Middle frontal gyrus (tissue), 1 donor: ENCODE measurements at regions not wholly inside any gene's neighbourhood (a gene's known extent, or its start where the extent isn't known, plus 50 kb on each side); places are given as distances from the start of the nearest gene placed in this dataset.
"Not testable (repeated sequence)": the region's sequence is repeated elsewhere in the genome, so short reads cannot be mapped to it uniquely, and the experiment has no call there.

Experiments
- DNase-seq: peaks from one replicate; pipeline ENCODE4 v3.0.0-alpha.2; 2015; ENCODE audit warnings: low spot score; ENCODE audit errors: extremely low spot score

DNA sequence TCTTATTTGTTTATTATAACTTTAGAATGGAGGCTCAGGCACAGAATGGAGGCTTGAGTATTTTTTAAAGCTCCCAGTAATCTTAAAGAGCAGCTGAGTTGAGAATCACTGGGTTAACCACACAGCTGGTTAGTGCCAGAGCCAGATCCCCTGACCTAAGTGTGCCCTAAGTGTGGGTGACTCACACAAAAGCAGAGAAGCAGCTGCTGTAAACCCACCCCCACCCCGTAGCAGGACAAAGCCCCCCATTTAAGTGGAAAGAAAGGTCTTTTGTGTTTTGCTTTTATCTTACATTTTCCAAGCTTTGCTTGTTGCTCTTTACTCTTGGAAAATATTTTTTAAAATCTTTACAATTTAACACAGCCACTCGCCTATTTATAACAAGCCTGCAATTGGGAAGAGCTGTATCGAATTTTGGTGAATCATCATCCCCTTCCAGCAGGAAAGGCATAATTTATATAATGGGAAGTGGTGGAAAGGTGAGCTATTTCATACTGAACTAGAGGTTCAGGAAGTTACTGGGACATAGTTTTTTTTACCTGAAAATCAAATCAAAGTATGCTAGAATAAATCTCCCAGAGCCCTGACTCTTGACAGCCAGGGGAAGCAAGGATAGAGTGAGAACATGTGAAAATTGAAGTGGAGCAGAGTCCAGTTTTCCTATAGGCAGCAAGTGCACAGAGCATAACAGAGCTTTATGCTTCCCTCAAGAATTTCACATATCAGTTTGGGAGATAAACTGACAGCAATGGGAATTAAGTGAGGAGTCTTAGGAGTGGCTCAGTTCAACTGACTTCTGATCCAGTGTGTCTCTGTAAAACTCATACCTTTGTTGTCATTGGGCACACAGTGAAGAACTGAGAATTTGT is 405.7 kb downstream of the AASDHPPT start:
- DNase-seq: no peak

DNA sequence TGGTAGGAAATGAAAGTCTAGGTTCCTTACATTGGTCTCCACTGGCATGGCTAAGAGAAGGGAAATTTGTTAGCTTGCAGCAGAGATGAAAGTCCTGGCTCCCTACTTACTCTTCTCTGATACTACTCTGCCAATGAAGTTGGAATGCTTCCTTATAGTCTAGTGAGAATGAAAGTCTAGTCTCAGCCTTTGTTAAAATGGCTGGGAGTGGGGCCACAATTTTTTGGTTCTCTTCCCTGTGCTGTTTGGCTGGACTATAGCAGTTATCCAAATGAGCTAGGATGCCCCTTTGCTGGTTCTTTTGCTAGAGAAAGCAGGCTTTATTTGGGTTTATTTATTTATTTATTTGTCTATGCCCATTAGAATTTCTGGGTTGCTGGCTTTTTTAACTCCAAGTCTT is 414.3 kb downstream of the AASDHPPT start:
- DNase-seq: no peak

DNA sequence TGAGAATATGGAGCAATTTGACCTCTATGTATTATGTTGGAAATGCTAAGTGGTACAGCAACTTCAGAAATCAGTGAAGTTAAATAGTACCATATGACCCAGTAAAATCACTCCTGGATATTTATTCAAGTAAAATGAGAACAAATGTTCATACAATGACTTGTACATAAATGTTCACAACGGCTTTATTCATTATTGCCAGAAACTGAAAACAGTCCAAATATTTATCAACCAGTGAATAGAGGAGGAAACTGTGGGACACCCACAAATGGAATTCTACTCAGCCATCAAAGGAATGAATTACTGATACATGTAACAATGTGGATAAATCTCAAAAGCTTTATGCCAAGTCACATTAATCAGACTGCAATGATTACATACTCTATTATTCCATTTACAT is 416.3 kb downstream of the AASDHPPT start:
- no peak for DNase-seq

DNA sequence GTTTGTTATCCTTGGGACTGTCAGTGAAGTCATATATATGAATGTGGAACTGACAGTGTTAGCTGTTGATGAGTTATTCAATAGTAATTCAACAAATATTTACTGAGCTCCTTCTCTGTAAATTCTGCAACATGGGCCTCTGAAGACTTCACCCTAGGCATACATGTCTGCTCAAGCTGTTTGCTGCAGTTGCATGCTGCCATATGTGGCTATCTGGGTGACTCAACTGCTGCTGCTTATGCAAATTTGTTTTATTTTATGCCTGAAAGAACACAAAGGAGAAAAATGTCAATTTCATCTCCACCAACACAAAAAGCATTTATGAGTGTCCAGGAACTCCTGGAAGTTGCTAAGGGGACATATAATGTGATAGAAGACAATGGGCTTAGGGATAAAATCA is 417.6 kb downstream of the AASDHPPT start:
- DNase-seq: no peak

DNA sequence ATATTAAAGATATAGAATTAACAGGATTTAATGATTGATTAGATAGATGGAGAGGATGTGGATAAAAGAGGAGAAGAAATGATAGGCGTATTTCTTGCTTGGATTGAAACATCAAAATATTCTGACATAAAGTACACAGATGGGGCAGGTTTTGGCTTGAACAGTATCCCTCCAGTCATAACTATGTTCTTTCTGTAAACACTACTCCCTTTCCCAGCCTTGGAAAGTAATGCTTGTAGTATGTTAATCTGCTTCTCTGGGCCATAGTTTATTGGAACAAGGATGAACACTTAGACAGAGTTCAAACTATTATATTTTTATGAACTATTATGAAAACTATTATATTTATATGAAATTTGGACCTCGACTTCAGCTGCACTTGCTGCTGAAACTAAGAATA is 419.2 kb downstream of the AASDHPPT start:
- DNase-seq: no peak

DNA sequence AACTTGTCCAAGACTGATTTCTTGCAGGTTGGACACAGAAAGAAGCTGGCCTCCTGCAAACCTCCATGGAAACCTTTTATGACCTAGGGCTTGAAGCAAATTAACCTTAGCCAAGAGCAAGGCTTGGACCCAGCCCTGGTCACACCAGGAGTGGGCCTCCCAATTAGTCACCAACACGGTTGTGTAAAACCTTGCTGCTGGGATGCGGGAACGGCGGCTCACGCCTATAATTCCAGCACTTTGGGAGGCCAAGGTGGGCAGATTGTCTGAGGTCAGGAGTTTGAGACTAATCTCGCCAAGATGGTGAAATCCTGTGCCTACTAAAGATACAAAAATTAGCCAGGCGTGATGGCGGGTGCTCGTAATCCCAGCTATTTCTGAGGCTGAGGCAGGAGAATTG is 419.9 kb downstream of the AASDHPPT start:
- DNase-seq: no peak

DNA sequence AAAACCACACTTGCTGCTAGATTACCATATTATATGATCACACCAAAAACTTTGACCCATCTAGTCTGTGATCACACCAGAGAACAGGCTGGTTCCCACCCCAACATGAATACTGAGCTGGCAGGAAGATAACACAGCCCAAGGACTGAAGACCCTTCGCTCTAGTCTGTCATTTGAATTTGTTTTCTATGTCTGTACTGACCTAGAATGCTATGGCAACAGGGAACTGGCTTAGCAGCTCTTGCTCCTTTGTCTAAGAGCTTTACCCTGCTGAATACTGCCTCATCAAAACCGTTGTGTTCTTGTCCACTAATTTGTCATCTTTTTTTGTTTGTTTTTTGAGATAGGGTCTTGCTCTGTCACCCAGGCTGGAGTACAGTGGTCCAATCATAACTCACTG is 420.4 kb downstream of the AASDHPPT start:
- DNase-seq: no peak

DNA sequence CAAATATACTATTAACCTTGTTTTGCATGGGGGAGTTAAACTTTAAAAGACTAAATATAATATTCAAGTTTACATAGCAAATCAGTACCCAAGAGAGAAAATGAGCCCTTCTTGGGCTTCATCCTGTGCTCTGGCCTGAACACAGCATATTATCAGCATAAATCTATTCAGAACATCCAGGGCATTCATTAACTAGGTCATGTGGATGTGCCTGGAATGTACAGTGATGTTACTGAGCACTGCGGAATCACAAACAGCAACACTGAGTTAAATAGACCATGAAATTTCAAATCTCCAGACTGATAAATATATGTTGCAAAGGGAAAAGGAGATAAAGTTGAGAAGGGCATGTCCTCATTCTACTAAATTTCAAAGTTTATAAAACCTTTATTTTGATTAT is 426.4 kb downstream of the AASDHPPT start:
- no peak for DNase-seq

DNA sequence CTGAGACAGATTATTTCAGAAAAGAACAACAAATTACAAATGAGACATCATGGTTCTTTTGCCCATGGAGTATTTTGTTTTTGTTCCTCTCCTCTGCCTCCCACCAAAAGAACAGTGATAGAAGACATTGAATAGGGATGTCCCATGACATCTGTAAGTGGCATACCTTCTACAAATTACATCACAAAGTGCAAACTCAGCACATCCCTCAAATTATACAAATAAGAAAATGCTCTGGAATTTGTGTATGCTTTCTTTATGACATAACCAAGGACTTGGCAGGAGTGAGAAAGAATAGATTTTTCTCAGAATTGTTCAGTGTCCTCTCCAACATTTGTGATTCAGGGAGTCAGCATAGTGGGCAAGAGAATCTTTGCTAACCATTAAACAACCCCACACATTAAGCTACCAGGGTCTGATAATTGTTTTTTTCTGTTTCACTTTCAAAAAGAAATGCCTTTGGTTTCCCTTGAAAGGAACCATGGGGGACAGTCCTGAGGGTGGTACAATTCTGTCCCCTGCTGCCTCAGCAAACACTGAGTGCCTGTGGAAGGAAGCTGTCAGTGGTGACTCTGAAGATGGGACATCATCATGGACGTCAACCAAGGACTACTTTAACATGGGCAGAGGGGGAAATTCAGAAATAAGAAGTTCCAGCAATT is 430.3 kb downstream of the AASDHPPT start:
- no peak for DNase-seq

DNA sequence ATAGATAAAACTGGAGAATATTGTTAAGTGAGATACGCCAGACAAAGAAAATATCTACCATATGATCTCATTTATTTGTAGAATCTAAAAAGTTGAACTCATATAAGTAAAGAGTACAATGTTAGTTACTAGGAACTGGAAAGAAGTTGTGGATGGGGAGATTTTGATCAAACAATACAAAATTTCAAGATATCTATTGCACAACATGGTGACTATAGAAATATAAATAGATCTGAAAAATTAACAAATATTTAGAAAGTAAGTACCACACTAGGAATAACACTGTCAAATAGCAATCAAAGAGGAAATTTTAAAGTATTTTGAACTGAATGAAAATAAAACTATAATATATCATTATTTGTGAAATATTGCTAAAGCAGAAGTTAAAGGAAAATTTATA is 437.2 kb downstream of the AASDHPPT start:
- DNase-seq: no peak

DNA sequence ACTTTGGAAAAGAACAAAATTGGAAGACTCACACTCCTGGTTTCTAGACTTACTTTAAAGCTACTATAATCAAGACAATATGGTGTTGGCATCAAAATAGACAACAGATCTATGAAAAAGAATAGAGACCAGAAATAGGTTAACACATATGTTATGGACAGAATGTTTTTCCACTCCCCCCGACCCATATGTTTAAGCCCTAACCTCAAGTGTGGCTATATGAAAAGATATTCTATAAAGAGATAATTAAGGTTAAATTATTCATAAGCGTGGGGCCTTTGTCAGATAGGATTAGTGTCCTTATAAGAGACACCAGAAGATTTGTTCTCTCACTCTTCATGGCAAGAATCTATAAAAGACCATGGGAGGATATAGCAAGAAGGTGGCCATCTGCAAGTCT is 440.0 kb downstream of the AASDHPPT start:
- no peak for DNase-seq

DNA sequence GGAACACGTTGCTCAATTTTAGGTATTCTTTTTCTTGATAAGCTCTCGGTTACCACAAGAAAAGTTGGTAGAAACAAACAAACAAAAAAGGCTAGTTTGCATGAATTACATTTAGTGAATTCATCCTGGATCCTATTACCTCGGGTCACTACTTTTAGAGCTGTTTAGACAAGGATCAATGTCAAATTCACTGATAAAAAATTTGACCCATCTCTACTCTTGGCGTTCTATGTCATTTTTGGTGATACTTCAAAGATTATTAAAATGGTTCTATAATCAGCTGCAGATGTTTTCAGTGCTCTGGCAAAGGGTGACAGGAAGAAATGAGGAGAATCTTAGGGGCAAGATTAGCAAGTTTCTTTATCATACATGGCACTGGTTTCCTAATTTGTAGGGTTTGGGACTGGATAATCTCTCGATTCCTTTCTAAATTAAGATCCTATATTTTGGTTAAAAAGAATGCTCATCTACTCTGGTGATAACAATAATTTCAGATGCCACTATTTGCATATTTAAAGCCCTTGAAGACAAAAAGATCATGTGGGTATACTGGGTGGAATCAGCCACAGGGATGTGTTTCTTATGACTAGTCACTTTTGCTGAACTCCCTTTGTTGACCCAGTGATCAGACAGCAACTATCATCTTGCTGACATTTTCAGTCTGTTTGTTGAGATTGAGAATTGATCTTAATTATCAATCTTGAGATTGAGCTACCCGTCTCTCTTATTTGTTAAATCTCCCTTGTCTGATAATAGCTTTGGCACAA is 442.9 kb downstream of the AASDHPPT start:
- DNase-seq: no peak

DNA sequence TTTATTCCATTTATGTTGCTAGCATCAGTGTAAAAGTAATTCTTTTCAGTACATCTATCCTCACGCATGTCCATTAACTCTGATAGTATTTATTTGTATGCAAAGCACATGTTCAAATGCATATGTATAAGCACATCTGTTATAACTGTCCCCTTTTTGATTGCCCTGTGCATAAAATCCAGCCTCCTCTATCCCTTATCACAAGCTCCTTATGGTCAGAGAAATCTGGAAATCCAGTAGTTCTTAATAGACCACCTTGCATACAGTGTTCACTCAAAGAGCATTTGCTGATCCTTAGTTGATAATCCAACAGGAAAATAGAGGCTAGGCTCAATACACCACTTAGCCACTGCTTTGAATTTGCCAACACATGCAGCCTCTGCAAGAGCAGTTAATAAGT is 443.5 kb downstream of the AASDHPPT start:
- no peak for DNase-seq

DNA sequence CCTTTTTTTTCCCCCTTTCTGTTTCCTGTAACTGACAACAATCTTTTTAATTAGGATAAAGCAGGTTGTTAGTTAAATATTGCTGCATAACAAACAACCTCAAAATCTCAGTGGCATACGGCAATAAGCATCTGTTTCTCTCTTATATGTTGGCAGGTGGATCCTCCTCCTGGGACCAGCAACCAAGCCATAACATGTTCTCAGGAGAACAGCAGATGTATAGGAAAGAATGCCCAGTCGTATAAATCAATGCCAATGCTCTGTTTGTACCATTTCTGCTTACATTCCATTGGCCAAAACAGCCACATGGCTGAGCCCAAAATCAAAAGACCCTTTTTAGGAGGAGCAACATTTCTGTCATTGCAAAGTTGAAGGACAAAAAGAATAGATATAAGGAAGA is 445.7 kb downstream of the AASDHPPT start:
- no peak for DNase-seq

DNA sequence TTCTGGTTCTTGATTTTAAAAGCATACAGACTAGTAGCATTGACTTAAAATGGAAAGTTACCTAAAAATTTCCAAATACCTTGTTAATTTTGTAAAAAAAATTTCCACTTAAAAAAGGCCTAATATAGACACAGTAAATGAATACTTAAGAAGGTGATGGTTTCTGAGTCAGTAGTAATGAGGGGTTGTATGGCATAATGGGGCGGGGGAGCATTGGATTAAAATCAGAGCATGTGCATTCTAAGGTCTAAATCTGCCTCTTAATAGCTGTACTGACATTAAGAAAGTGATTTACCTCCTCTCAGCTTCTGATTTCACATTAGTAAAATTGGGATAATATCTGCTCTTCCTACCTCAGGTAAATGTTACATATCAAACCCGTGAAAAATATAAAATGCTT is 446.5 kb downstream of the AASDHPPT start:
- DNase-seq: no peak

DNA sequence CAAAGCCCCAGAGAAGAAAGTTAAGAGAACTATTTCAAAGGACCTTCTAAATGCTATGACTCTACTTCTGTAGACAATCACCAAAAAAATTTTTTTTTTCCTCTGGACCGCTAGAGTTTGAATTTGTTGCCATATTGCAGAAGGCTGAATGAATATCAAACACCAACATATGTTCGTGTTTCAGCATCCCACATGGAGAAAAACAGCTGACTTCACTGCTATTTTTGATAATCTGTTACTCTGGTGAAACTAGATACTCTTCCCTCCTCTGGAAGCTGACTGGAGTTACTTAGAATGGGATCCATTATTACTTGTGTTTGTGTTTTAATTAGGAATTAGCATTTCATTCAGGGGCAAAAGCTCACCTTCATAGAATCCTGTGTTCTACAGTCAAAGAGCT is 447.0 kb downstream of the AASDHPPT start:
- DNase-seq: no peak

DNA sequence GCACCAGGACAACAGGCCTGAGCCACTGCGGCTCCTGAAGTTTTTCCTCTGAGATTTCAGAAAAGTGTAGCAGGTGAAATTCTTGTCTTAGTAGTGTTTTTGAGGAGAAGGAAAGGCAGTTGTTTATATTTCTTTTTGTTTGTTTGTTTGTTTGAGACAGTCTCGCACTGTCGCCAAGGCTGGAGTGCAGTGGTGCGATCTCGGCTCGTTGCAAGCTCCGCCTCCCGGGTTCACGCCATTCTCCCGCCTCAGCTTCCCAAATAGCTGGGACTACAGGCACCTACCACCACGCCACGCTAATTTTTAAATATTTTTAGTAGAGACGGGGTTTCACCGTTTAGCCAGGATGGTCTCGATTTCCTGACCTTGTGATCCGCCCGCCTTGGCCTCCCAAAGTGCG is 454.2 kb downstream of the AASDHPPT start:
- DNase-seq: not testable (repeated sequence)

DNA sequence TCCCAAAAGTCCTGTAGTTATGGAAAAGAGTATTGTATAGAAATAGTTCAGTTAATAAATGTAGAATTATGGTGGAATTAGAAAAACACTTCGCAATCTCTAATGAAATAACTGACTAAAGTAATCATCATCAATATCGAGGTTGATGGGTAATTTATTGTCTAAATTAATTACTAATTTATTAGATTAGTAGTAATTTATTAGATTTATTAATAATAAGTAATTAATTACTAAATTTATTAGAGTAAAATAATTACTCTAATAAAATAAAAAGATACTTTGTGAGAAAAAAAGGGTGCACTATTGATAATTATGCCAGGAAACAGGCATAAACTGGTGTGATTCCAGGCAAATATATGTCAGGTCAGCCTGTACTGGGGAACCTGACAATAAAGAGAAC is 455.6 kb downstream of the AASDHPPT start:
- DNase-seq: no peak

DNA sequence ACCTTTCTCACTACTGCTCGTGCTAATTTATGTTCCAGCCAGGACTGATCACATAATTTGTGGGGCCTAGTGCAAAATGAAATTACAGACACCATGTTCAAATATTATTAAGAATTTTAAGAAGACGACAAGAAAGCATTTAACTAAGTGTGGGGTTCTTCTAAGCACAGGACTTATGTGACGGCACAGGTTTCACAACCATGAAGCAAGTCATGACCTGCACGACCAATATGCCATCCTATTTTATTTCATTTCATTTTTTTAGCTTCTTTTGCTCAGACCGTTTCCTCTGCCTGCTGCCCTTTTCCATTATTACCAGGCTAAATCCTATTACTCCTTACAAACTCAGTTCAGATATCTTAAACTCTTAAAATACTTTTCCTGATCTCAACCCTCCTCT is 462.5 kb downstream of the AASDHPPT start:
- DNase-seq: no peak

DNA sequence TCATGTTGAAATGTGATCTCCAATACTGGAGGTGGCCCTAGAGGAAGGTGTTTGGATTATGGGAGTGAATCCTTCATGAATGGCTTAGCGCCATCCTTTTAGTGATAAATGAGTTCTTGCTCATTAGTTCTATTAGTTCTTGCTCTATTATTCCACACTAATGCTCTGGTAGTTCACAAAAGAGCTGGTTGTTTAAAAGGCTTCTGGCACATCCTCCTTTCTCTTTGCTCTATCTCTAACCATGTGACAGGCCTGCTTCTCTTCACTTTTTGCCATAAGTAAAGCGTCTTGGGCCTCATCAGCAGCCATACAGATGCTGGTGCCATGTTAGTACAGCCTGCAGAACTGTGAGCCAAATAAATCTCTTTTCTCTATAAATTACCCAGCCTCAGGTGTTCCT is 469.9 kb downstream of the GUCY1A2 start:
- no peak for DNase-seq

DNA sequence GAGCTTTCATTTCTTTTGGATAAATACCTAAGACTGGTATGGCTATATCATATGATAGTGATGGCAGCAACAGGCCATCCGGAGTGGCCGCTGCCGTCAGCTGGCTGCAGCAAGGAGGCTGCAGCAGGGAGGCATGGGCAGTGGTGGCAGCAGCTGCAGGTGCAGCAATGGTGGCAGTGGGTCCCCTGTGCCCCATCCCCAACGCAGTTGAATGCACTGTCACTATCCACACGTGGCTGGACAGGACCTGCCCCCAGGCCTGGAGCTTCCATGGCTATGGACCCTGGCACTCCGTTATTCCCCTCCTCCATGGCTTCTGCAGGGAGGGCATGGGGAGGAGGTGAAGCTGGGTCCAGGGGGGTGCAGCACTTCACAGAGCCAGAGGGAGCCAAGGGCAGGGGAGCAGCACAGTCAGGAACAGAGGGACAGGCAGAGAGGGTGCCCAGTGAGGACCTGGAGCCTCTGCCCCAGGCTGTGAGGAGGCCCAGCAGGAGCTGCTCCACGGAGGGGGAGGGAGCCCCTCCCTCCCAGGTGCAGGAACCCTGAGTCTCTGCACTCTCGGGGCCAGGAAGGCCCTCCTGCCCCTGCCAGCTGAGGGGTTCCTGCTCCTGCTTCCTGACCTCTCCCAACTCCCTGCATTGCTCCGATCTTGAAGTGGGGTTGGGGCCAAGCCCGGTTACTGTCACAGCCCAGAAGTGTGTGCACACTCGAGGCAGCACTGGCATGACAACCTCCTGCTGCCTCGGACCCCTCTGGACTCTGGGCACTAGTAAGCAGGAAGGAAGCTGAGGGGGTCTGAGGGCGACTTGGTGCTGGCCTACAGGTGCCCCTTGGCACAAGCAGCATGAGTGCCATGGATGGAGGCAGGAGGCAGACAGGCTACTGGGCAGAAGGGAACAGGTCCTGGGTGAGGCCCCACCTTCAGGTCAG is 466.3 kb downstream of the GUCY1A2 start:
- DNase-seq: no peak
